ENCODE measurements at regions not wholly inside any gene's neighbourhood (a gene's known extent, or its start where the extent isn't known, plus 50 kb on each side); places are given as distances from the start of the nearest gene placed in this dataset.

DNA sequence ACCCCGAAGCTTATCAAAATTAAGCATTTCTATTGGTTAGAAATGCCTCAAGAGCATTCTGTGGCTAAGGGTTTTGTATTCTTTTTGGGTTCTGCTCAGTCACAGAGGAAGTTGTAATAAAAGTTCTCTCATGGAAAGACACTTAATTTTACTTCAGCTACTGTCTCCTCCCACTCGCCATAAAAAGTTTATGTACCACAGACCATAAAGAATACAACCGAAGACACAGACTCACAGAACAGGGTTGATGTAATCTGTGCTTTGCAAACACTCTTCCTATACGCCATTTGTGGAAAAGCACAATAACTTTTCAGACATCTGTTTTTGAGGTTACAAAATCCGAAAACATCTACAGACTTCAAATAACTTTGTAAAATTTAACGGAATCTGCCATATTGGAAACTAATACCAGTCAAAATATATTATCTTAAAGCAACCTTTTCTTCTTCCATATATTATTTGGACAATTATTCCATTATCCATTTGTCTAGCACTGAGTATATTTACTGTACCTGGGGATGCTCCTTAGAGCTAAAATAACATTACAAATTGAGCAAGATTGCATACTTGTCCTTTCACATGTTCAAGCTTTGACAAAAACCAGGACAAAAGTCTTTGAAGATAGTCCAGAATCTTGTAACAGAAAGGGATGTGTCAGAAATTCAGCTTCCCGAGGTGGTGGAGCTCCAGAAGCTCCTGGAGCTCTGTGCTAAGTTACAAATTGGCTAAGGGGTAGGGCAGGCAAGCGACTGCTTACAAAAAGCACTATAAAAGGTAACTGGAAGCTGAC lies 219.0 kb upstream of the MEOX2 start:
- no peak for DNase-seq

DNA sequence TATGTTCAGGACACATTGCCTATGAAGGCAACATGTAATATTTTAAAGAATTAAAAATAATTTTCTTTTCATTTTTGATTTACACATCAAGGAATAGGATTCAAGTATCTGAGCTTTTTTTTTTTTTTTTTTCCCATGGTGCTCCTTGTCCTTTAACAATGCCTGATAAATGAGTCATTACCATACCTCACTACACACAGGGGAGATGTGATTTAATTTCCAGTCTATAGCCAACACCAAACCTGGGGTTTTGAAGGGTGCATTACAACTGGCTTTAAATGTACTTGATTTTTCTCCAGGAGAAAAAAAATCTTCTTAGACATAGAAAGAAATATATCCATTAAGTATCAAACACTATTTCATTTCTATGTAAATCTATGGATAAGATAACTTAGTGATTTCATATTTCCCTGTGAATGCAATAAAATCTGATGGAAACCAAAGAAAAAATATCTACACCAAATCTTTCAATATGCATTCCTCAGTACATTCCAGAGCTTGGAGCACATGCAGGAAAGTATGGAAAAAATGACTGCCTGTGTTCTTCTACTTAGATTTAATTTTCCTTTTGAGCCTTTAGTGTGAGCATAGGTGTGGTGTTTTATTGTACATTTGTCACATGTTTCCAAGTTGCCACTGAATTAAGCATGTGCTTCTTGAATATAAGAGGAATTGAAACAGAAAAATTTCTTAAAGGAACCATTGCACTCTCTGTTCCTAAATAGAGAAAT lies 204.8 kb upstream of the MEOX2 start:
- no peak for DNase-seq

- DNase-seq = no peak
Observed at GRCh38 chr7:15889507-15889906, 203.0 kb upstream of the MEOX2 start.

DNA sequence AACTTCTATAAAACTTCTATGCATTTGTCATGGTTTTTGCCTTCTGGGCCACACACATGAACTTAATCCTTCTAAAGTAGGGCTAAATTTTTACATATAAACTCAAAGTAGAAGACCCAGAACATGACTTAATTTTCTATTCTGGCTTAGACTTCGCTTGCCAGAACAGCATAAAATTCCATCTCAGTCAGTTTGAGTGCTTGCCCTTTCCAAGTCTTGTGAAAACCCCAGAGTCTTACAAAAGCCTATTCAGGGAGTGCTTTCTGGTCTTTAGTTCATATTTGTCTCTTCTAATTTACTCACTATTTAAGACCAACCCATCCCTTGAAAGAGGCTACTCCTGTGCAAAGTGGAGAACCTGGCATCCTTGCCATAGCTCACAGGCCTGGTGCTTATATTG lies 201.6 kb upstream of the MEOX2 start:
- no peak for DNase-seq

- no peak for DNase-seq
Observed at GRCh38 chr7:15886626-15887025, 200.1 kb upstream of the MEOX2 start.

DNA sequence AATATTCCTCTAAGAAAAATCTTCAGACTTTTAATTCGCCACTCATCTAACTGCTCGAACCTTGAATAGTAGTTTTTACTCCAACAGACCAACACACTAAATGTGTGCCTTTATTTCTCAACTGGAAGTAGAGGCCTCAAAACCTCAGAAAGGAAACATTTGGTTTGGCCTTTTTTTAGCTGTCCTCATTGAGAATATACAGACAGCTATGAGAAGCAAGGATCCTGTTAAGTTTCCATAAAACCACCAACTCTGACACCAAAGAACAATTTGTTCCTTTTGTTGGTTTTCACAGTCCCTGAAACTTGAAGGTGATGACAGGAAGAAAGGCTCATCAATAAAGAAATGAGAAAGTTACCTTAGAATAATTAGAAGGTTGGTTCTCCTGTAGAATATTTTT lies 199.2 kb upstream of the MEOX2 start:
- no peak for DNase-seq

GRCh38 chr7:15874774-15875173 lies 188.3 kb upstream of the MEOX2 start:
- no peak for DNase-seq

DNA sequence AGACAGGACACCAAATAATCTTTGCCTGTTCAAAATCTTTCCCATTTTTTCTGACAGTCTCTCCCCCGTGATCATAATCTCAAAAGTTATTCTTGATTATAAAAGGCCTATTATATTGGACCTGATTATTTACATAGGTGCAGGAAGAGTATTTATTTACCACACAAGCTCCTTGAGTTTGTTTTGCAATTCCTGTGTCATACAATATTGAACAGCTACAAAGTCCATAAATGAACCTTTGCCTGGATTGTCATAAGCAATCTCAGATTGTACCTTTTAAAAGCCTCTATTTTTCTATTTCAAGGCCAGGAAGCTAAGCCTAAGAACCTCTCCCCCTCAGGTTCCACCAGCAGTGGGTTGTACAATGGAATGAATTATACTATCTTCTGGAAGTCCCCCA lies 183.9 kb upstream of the MEOX2 start:
- no peak for DNase-seq

DNA sequence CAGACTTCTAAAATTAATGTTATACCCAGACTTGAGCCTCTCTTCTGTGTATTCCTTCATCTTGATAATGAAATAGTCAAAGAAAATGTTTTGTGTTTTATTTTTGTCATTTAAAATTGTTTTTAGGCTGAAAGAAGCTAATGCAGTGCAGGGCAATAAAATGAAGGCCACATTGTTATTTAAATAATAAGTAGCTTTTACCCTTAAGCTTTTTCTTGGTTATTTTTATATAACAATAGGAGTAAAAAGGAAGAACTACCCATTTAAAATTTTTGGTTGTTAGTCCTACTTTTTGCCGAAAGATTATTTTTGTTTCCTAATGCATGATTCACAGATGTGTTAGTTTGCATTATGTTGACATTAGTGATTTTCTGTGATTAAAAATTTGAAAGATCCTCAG lies 181.0 kb upstream of the MEOX2 start:
- DNase-seq = no peak

GRCh38 chr7:15866753-15867152 lies 180.3 kb upstream of the MEOX2 start:
- DNase-seq = no peak

DNA sequence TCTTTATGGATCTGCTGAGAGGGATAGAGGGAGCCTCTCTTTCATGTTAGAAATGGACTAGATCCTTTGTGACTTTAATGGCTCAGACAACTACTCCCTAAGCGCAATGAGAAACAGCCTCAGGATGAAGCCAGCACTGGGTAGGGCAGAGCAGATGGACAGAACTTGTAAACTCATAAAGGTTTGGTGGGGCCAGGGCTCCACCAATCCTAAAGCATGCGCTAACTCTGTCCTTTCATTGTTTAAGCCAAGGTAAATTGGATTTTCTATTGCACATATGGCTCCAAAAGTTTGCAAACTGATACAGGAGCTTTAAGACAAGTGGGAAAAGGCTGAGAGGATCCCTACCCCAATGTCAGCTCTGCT lies 178.1 kb upstream of the MEOX2 start:
- DNase-seq = no peak

- DNase-seq = no peak
Observed at GRCh38 chr7:15863951-15864625, 177.6 kb upstream of the MEOX2 start.

- no peak for DNase-seq
Observed at GRCh38 chr7:15862781-15863165, 176.3 kb upstream of the MEOX2 start.

- no peak for DNase-seq
Observed at GRCh38 chr7:15862016-15862780, 175.7 kb upstream of the MEOX2 start.

- DNase-seq = no peak
Observed at GRCh38 chr7:15860264-15860949, 173.9 kb upstream of the MEOX2 start.

- no peak for DNase-seq
Observed at GRCh38 chr7:15857026-15857425, 170.5 kb upstream of the MEOX2 start.

DNA sequence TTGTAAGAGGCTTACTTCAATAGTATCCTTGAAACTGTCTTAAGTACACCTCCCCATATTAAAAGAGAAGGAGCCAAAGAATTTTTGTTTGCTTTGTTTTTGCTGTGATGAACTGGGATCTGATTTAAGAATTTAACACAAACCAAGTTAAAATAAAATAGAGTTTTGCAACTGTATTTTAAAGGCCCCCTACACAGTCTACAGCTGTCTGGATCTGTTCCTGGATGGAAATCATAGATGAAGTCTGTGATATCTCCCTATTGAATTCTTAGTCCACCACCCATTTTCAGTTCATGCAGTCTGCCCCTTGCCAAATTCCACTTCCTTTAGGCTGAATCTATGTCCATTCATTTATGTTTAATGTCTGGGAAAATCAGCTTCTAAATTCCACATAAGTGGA lies 169.8 kb upstream of the MEOX2 start:
- DNase-seq = no peak

DNA sequence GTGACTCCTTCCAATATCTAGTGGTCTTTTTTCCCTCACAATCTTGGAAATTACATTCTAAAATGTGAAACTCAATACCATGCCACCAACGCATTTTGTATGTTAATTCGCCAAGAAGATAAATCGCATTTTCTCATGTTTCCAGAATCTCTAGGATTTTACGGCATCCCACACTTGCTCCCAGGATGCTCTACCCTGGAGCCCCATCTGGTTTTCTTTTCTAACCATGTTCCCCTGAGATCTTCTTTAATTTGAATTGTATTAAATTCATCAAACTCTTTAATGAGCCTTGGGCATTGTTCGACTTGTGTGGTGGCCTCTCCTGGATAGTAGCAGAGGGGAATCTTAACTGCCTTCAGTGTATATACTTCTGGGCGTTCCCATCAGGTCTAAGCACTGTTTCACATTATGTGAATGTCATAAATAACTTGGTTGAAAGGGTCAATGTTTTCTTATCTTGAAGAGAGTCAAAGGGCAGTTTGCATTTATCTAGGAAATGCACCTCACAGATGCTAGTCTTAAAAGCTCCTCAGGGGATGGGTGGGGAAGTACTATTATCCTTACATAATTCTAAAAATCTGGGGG lies 169.1 kb upstream of the MEOX2 start:
- DNase-seq = no peak

DNA sequence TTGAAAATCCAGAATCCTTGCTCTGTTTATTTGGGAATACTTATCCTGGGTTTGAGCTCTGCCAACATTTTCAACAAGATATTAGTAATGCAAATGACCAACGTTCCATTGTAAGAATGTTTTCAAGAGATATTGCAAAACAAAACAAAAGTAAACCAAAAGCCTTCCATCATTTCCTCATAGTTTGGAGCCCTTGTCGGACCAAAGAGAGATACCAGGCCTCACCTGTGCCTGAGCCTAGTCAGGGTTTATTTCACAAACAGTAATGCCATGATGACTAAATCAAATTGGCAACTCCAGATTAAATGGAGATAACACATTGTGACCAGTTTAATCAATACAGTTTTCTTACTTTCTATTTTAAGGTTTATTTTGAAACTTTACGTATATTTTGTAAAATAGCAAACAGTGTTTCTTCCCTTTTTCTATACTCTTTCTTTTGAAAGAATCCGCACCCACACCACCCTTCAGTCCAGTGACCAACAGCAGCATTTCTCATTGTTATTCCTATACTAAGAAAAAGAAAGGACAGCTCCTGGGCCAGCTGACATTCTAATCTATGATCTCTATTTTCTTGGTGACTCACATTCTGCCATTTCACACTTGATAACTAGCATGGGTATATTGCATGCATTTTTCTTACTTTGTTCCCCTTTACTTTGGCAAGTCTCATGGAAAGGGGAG lies 168.5 kb upstream of the MEOX2 start:
- no peak for DNase-seq

DNA sequence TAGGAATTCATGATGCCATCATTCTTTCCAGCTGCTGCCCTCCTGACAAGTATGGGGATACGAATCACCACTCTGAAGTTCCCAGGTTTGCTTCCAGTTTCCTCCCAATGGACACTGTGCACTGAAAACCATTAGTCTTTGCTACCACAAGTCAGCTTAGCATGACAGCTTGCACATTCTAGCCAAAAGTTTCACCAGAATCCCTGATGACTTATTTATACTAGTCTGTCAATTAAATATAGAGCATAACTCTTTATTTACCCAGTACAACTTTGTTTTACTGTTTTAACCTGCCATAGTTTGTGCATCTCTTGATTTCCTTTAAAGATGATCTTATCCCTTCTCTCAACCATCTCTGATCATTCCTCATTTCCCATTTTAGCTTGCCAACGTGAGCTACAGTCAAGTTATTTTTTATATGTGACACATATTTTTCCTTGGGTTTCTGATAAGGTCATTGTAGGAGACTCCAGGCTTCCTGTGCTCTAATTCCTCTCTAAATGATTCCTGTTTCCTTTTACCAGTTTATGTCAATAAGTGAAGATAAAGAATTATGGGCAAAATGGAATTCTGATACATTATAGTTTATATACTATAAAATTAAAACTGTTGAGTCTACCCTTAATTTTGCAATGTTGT lies 167.5 kb upstream of the MEOX2 start:
- no peak for DNase-seq

DNA sequence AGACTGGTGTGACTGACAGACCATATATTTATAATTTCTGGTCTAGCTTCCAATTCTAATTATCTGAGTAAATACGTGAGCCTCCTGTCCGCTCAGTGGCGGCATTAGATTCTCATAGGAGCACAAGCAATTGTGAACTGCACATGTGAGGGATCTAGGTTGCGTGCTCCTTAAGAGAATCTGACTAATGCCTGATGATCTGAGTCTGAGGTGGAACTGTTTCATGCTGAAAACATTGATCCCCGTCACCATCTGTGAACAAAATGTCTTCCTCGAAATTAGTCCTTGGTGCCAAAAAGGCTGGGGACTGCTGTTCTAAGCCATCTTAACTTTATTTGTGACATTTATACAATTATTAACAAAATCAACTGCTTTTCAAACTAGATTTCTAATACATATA lies 164.7 kb upstream of the MEOX2 start:
- no peak for DNase-seq
